ENCODE measurements at regions not wholly inside any gene's neighbourhood (a gene's known extent, or its start where the extent isn't known, plus 50 kb on each side); places are given as distances from the start of the nearest gene placed in this dataset.

DNA sequence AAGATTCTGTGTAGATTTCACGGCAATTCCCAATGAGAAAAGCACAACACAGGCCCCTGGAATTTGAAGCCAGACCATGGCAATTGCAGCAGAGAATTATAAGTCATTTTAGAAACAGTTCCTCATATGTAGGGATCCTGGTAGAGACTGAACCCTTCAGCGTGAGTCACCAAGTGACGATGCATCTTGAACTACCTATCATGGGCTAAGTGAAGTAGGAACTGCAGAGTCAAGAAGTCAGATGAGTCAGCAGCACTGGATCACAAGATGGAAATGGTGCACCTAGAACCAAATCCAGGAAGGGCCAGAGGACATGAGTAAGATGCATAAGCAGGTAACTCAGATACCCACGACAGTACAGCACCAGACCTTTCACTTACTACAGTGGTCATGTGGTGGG lies 140.0 kb upstream of the TPK1 start:
- Histone ChIP-seq H2AFZ (no peak overlapping the region), H3K9me2 (replicated peaks; ENCODE audit: insufficient read depth) (no peaks in the 10 kb centered on the region), H3K36me3 (replicated peaks; ENCODE audit: insufficient read depth, low read depth) (no peaks in the 10 kb centered on the region), H4K20me1 (ENCODE audit: insufficient read depth, poor library complexity, severe bottlenecking) (no peaks in the 10 kb centered on the region), H3K27ac (no peak overlapping the region), H3K9me3 (ENCODE audit: low read depth) (no peaks in the 10 kb centered on the region), H3K4me1 (ENCODE audit: insufficient read depth) (no peaks in the 10 kb centered on the region), H3K4me2 (no peak overlapping the region), H3K4me3 (no peak overlapping the region), H3K79me2 (no peaks in the 10 kb centered on the region), H3K27me3 (no peaks in the 10 kb centered on the region)
- DNase-seq (ENCODE audit: low spot score): no peak
- WGBS (ENCODE audit: low lambda C conversion rate, missing lambda C conversion rate): 73% methylated on average over 4 of the region's 4 CpGs
- TF ChIP-seq, protein P1, sequence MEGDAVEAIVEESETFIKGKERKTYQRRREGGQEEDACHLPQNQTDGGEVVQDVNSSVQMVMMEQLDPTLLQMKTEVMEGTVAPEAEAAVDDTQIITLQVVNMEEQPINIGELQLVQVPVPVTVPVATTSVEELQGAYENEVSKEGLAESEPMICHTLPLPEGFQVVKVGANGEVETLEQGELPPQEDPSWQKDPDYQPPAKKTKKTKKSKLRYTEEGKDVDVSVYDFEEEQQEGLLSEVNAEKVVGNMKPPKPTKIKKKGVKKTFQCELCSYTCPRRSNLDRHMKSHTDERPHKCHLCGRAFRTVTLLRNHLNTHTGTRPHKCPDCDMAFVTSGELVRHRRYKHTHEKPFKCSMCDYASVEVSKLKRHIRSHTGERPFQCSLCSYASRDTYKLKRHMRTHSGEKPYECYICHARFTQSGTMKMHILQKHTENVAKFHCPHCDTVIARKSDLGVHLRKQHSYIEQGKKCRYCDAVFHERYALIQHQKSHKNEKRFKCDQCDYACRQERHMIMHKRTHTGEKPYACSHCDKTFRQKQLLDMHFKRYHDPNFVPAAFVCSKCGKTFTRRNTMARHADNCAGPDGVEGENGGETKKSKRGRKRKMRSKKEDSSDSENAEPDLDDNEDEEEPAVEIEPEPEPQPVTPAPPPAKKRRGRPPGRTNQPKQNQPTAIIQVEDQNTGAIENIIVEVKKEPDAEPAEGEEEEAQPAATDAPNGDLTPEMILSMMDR (IDR thresholded peaks at IDR 0.05; ENCODE audit: poor library complexity): no peak
- TF ChIP-seq EZH2phosphoT487 (IDR thresholded peaks at IDR 0.05; ENCODE audit: low read depth, severe bottlenecking, unreplicated experiment): no peak
- no peak for TF ChIP-seq EZH2 (IDR thresholded peaks at IDR 0.05; ENCODE audit: borderline replicate concordance)

DNA sequence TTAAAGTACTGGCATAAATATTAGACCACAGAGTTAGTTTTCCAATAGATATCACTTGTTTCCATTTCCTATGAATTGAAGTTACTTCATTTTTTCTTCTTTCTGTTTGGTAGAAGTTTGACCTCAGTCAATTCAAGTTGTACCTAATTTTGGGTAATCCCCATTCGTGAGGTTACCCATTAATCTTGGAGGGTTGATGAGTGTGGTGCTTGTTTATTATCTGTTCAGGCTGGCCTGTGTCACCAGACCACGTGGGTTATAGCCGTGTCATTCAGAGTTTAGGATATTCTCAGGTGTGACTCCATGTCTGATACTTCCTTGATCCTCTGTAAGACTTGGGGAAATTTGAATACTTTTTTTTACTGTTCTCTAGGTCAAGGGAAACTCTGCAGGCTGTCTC lies 133.9 kb upstream of the TPK1 start:
- Histone ChIP-seq H3K9me3 (ENCODE audit: low read depth) (no peaks in the 10 kb centered on the region), H3K27ac (no peak overlapping the region), H2AFZ (no peak overlapping the region), H3K4me2 (no peak overlapping the region), H3K4me1 (ENCODE audit: insufficient read depth) (no peaks in the 10 kb centered on the region), H3K9me2 (replicated peaks; ENCODE audit: insufficient read depth) (no peaks in the 10 kb centered on the region), H4K20me1 (ENCODE audit: insufficient read depth, poor library complexity, severe bottlenecking) (no peaks in the 10 kb centered on the region), H3K36me3 (replicated peaks; ENCODE audit: insufficient read depth, low read depth) (no peaks in the 10 kb centered on the region), H3K27me3 (no peaks in the 10 kb centered on the region), H3K79me2 (no peaks in the 10 kb centered on the region), H3K4me3 (no peak overlapping the region)
- 78% methylated on average over 3 of the region's 3 CpGs for WGBS (ENCODE audit: low lambda C conversion rate, missing lambda C conversion rate)
- TF ChIP-seq, protein P1 (IDR thresholded peaks at IDR 0.05; ENCODE audit: poor library complexity): no peak
- TF ChIP-seq EZH2 (IDR thresholded peaks at IDR 0.05; ENCODE audit: borderline replicate concordance): no peak
- no peak for TF ChIP-seq EZH2phosphoT487 (IDR thresholded peaks at IDR 0.05; ENCODE audit: low read depth, severe bottlenecking, unreplicated experiment)
- no peak for DNase-seq (ENCODE audit: low spot score)

DNA sequence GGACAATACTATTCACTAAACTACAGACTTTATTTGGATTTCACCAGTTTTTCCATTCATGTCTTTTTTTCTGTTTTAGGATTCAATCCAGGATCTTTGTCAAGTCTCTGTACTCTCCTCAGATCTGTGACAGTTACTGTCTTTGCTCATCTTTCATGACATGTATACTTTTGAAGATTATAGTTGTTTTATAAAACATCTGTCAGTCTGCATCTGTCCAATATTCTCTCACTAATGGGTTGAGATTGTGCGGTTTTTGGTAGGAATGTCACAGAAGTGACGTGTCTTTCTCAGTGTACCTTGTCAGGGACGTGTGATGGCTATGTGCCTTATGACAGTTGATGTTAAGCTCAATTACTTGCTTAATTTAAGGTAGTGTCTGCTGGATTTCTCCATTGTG lies 124.9 kb upstream of the TPK1 start:
- no peaks in the 10 kb centered on the region for H3K4me1 ChIP-seq (ENCODE audit: insufficient read depth)
- H3K79me2 ChIP-seq: no peaks in the 10 kb centered on the region
- no peaks in the 10 kb centered on the region for H3K9me2 ChIP-seq (replicated peaks; ENCODE audit: insufficient read depth)
- H3K9me3 ChIP-seq (ENCODE audit: low read depth): no peaks in the 10 kb centered on the region
- no peak for TF ChIP-seq EZH2 (IDR thresholded peaks at IDR 0.05; ENCODE audit: borderline replicate concordance)
- TF ChIP-seq EZH2phosphoT487 (IDR thresholded peaks at IDR 0.05; ENCODE audit: low read depth, severe bottlenecking, unreplicated experiment): no peak
- TF ChIP-seq, protein P1 (IDR thresholded peaks at IDR 0.05; ENCODE audit: poor library complexity): no peak
- H3K4me2 ChIP-seq: no peak overlapping the region
- H3K4me3 ChIP-seq: no peak overlapping the region
- DNase-seq (ENCODE audit: low spot score): no peak
- no peaks in the 10 kb centered on the region for H3K27me3 ChIP-seq
- no peaks in the 10 kb centered on the region for H4K20me1 ChIP-seq (ENCODE audit: insufficient read depth, poor library complexity, severe bottlenecking)
- no peak overlapping the region for H3K27ac ChIP-seq
- no peak overlapping the region for H2AFZ ChIP-seq
- 88% methylated on average over 3 of the region's 3 CpGs for WGBS (ENCODE audit: low lambda C conversion rate, missing lambda C conversion rate)
- H3K36me3 ChIP-seq (replicated peaks; ENCODE audit: insufficient read depth, low read depth): no peaks in the 10 kb centered on the region

DNA sequence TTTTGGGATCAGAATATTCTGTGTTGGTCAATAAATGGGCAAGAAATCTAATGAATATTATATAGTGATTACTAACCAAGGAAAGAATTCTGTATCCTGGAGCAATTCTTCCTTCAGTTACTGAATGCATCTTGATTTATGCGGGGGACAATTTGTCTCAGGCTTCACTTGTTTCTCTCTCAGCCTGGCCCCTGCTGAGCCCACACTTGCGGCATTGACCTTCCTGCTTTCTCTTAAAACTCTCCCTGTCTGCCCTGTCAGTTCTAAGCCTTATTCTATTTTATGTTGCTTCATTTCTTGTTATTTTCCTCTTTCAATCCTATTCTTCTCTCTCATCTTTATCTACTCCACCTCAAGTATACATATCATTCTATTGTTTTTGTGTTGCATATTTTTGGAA lies 122.1 kb upstream of the TPK1 start:
- Histone ChIP-seq H3K27ac (no peak overlapping the region), H3K4me2 (no peak overlapping the region), H3K79me2 (no peaks in the 10 kb centered on the region), H3K27me3 (no peaks in the 10 kb centered on the region), H3K4me1 (ENCODE audit: insufficient read depth) (no peaks in the 10 kb centered on the region), H3K9me3 (ENCODE audit: low read depth) (no peaks in the 10 kb centered on the region), H2AFZ (no peak overlapping the region), H3K4me3 (no peak overlapping the region), H3K9me2 (replicated peaks; ENCODE audit: insufficient read depth) (no peaks in the 10 kb centered on the region), H4K20me1 (ENCODE audit: insufficient read depth, poor library complexity, severe bottlenecking) (no peaks in the 10 kb centered on the region), H3K36me3 (replicated peaks; ENCODE audit: insufficient read depth, low read depth) (no peaks in the 10 kb centered on the region)
- DNase-seq (ENCODE audit: low spot score): no peak
- WGBS (ENCODE audit: low lambda C conversion rate, missing lambda C conversion rate): 60% methylated on average over 2 of the region's 2 CpGs
- no peak for TF ChIP-seq EZH2 (IDR thresholded peaks at IDR 0.05; ENCODE audit: borderline replicate concordance)
- TF ChIP-seq, protein P1 (IDR thresholded peaks at IDR 0.05; ENCODE audit: poor library complexity): no peak
- no peak for TF ChIP-seq EZH2phosphoT487 (IDR thresholded peaks at IDR 0.05; ENCODE audit: low read depth, severe bottlenecking, unreplicated experiment)
